Ovary (tissue), 7 donors: ENCODE measurements at regions not wholly inside any gene's neighbourhood (a gene's known extent, or its start where the extent isn't known, plus 50 kb on each side); places are given as distances from the start of the nearest gene placed in this dataset.
"Not testable (repeated sequence)": the region's sequence is repeated elsewhere in the genome, so short reads cannot be mapped to it uniquely, and the experiment has no call there.

Experiments used
- DNase-seq, 5 donors: peaks; one replicate each; pipeline ENCODE4 v3.0.0-alpha.2; 2019 to 2020
- H3K27ac ChIP-seq, 2 donors: fragments of 200-600 bp; one replicate each; pipeline versions ENCODE4 v1.5.1 to v1.8.0; 2019 to 2022
- H3K27me3 ChIP-seq: fragments of 200-600 bp; one replicate; pipeline ENCODE4 v1.8.0; 2022
- H3K36me3 ChIP-seq: fragments of 200-600 bp; sonication (generic); one replicate; pipeline ENCODE4 v1.5.1; 2019
- H3K4me1 ChIP-seq: one replicate; pipeline ENCODE4 v1.8.1; 2013; ENCODE audit warnings: mild to moderate bottlenecking, moderate library complexity; ENCODE audit not compliant: insufficient read depth
- H3K4me3 ChIP-seq: fragments of 200-600 bp; sonication (generic); one replicate; pipeline ENCODE4 v1.5.1; 2017
- H3K9me3 ChIP-seq, 2 donors: fragments of 200-600 bp in 1 of 2; sonication (generic) in 1 of 2; one replicate each; pipeline versions ENCODE4 v1.5.1 to v1.8.1; 2013 to 2019; ENCODE audit warnings: mild to moderate bottlenecking in 1 of 2, moderate library complexity in 1 of 2
- CTCF ChIP-seq, 3 donors: fragments of 450-650 bp in 2 of 3; fragments of 200-600 bp in 1 of 3; IDR thresholded peaks; one replicate each; pipeline versions ENCODE4 v1.5.1 to v1.8.0; 2016 to 2022; ENCODE audit warnings: antibody characterized with exemption in 3 of 3, mild to moderate bottlenecking in 1 of 3
- EP300 ChIP-seq: sonication (generic); formaldehyde crosslinking; IDR thresholded peaks from one replicate; pipeline ENCODE4 v1.6.1; 2017; ENCODE audit warnings: antibody characterized with exemption
- POLR2A ChIP-seq: fragments of 450-650 bp; IDR thresholded peaks from one replicate; pipeline ENCODE4 v1.6.1; 2017; ENCODE audit warnings: antibody characterized with exemption, mild to moderate bottlenecking, moderate library complexity
- WGBS, 3 donors: extraction: QIAGEN DNeasy Blood & Tissue Kit in 1 of 3; methylation state at CpG; one replicate each; pipeline versions ENCODE4 v1.1.5 to v1.1.7; 2013 to 2017; 5-methylcytosine and 5-hydroxymethylcytosine counted together
- intact Hi-C, 4 donors: fragments of 100-400 bp; cut with DNase I; formaldehyde crosslinking; loops; one replicate each; pipeline versions ENCODE4 v1.11.0 to v1.15.1; 2022 to 2023
- donor health status: DM: no; HTN: no; CAD: no; lungs with moderate emphysema.
- donor health status: DM: no; HTN: no; CAD: no.
- donor health status: Bipolar disorder and iron deficiency.
- donor health status: DM: no; HTN: no; CAD: no.
- donor health status: DM: yes; HTN: yes; CAD: no.

GRCh38 chr5:168136340-168136739, 155.1 kb upstream of the WWC1 start:
- 73 to 87% (median 87%) methylated on average over 5 of the region's 5 CpGs for WGBS, 3 donors
- Histone ChIP-seq H3K27ac (no peak overlapping the region), H3K9me3 (no peaks in the 10 kb centered on the region), H3K27me3 (no peaks in the 10 kb centered on the region), H3K4me3 (no peak overlapping the region), H3K36me3 (no peaks in the 10 kb centered on the region), H3K4me1 (no peaks in the 10 kb centered on the region)
- no peak for TF ChIP-seq EP300
- TF ChIP-seq CTCF (IDR thresholded peaks at IDR 0.05): no peak
- TF ChIP-seq POLR2A: no peak
- no peak for DNase-seq
- intact Hi-C loops: no loop called here

GRCh38 chr5:168137265-168137664, 154.2 kb upstream of the WWC1 start:
- H3K4me3 ChIP-seq: no peak overlapping the region
- intact Hi-C loops: no loop called here
- WGBS, 3 donors: 58 to 71% (median 62%) methylated on average over 2 of the region's 2 CpGs
- no peaks in the 10 kb centered on the region for H3K4me1 ChIP-seq
- no peak for TF ChIP-seq CTCF (IDR thresholded peaks at IDR 0.05)
- no peaks in the 10 kb centered on the region for H3K9me3 ChIP-seq
- H3K36me3 ChIP-seq: no peaks in the 10 kb centered on the region
- no peak for DNase-seq
- H3K27me3 ChIP-seq: no peaks in the 10 kb centered on the region
- H3K27ac ChIP-seq: no peak overlapping the region

GRCh38 chr5:168140241-168140640, 151.2 kb upstream of the WWC1 start:
- no peaks in the 10 kb centered on the region for H3K27me3 ChIP-seq
- H3K9me3 ChIP-seq: no peaks in the 10 kb centered on the region
- H3K4me1 ChIP-seq: no peaks in the 10 kb centered on the region
- H3K27ac ChIP-seq: no peak overlapping the region
- no peaks in the 10 kb centered on the region for H3K36me3 ChIP-seq
- no peak for TF ChIP-seq CTCF (IDR thresholded peaks at IDR 0.05)
- TF ChIP-seq POLR2A: no peak
- TF ChIP-seq EP300: no peak
- WGBS, 3 donors: 82 to 93% (median 93%) methylated on average over 6 of the region's 6 CpGs
- intact Hi-C loops: no loop called here
- no peak overlapping the region for H3K4me3 ChIP-seq
- no peak for DNase-seq

GRCh38 chr5:168142402-168142801, 149.0 kb upstream of the WWC1 start:
- TF ChIP-seq CTCF (IDR thresholded peaks at IDR 0.05) (no peak), EP300 (no peak), POLR2A (no peak)
- intact Hi-C loops: no loop called here
- no peaks in the 10 kb centered on the region for H3K27me3 ChIP-seq
- no peaks in the 10 kb centered on the region for H3K9me3 ChIP-seq
- no peak overlapping the region for H3K27ac ChIP-seq
- H3K4me3 ChIP-seq: no peak overlapping the region
- H3K36me3 ChIP-seq: no peaks in the 10 kb centered on the region
- no peaks in the 10 kb centered on the region for H3K4me1 ChIP-seq
- DNase-seq: no peak
- 35 to 60% (median 57%) methylated on average over 2 of the region's 2 CpGs for WGBS, 3 donors

- intact Hi-C loops, H3K4me1 ChIP-seq, H3K27me3 ChIP-seq, DNase-seq, H3K36me3 ChIP-seq, H3K27ac ChIP-seq, H3K4me3 ChIP-seq, H3K9me3 ChIP-seq: not testable (repeated sequence)
- 69 to 70% (median 69%) methylated on average over 7 of the region's 7 CpGs for WGBS, 3 donors
Observed at GRCh38 chr5:168143521-168143920, 147.9 kb upstream of the WWC1 start.
